ENCODE measurements at regions not wholly inside any gene's neighbourhood (a gene's known extent, or its start where the extent isn't known, plus 50 kb on each side); places are given as distances from the start of the nearest gene placed in this dataset.
A peak's percentile ranks its signal among the peaks of the same experiment; 100 is the strongest.

GRCh38 chr9:27787891-27788290, 214.6 kb upstream of the C9orf72 start:
- H3K9me3 Mint-ChIP-seq = peaks cover 32% of the 10 kb centered on the region
- TF ChIP-seq CTCF (conservative IDR thresholded peaks at IDR 0.05) = peak; percentile 72
- no peak overlapping the region for H3K27ac Mint-ChIP-seq

GRCh38 chr9:27791311-27791710, 218.0 kb upstream of the C9orf72 start:
- Mint-ChIP-seq H3K4me1 (no peaks in the 10 kb centered on the region), H3K9me3 (peaks cover 28% of the 10 kb centered on the region), H3K36me3 (ENCODE audit: low read depth) (peaks cover 6% of the 10 kb centered on the region), H3K27ac (no peak overlapping the region), H3K27me3 (ENCODE audit: insufficient read depth) (no peaks in the 10 kb centered on the region), H3K4me3 (no peak overlapping the region)
- DNase-seq = no peak
- no peak for TF ChIP-seq CTCF (conservative IDR thresholded peaks at IDR 0.05)
- WGBS, 2 experiments (ENCODE audit: insufficient coverage in 1 of 2, insufficient read length in 1 of 2) = 95 to 100% methylated on average over 1 of the region's 1 CpG
- Histone ChIP-seq H3K9me3 (ENCODE audit: control insufficient read depth, low read length) (peaks cover 16% of the 10 kb centered on the region), H3K9ac (ENCODE audit: extremely low read depth, low read length, poor library complexity, severe bottlenecking) (no peak overlapping the region), H3K27me3 (ENCODE audit: control insufficient read depth, insufficient read depth, low read length, poor library complexity, severe bottlenecking) (no peaks in the 10 kb centered on the region), H3K4me3 (ENCODE audit: low read length) (no peak overlapping the region), H3K27ac (ENCODE audit: low read depth, low read length) (no peak overlapping the region), H3K36me3 (ENCODE audit: control insufficient read depth, insufficient read depth, low read length) (no peaks in the 10 kb centered on the region), H3K4me1 (ENCODE audit: control insufficient read depth, insufficient read depth, low read length) (no peaks in the 10 kb centered on the region)

More at GRCh38 chr9:27787891-27788290, 214.6 kb upstream of the C9orf72 start:
- Histone ChIP-seq H3K4me3 (ENCODE audit: low read length) (no peak overlapping the region), H3K27me3 (ENCODE audit: control insufficient read depth, insufficient read depth, low read length, poor library complexity, severe bottlenecking) (no peaks in the 10 kb centered on the region), H3K4me1 (ENCODE audit: control insufficient read depth, insufficient read depth, low read length) (no peaks in the 10 kb centered on the region), H3K9ac (ENCODE audit: extremely low read depth, low read length, poor library complexity, severe bottlenecking) (no peak overlapping the region), H3K9me3 (ENCODE audit: control insufficient read depth, low read length) (peaks cover 16% of the 10 kb centered on the region), H3K36me3 (ENCODE audit: control insufficient read depth, insufficient read depth, low read length) (no peaks in the 10 kb centered on the region), H3K27ac (ENCODE audit: low read depth, low read length) (no peak overlapping the region)
- H3K36me3 Mint-ChIP-seq (ENCODE audit: low read depth) = peaks cover 6% of the 10 kb centered on the region
- no peaks in the 10 kb centered on the region for H3K27me3 Mint-ChIP-seq (ENCODE audit: insufficient read depth)
- WGBS, 2 experiments (ENCODE audit: insufficient coverage in 1 of 2, insufficient read length in 1 of 2) = 80% methylated on average over 2 of the region's 2 CpGs; no CpG with 5 or more reads in 1 of the 2 experiments
- peak; percentile 65 for DNase-seq
- no peaks in the 10 kb centered on the region for H3K4me1 Mint-ChIP-seq
- no peak overlapping the region for H3K4me3 Mint-ChIP-seq

GRCh38 chr9:27792971-27793689, 219.8 kb upstream of the C9orf72 start:
- no peaks in the 10 kb centered on the region for H3K36me3 ChIP-seq (ENCODE audit: control insufficient read depth, insufficient read depth, low read length)
- no peak overlapping the region for H3K4me3 ChIP-seq (ENCODE audit: low read length)
- no peak for TF ChIP-seq CTCF (conservative IDR thresholded peaks at IDR 0.05)
- no peaks in the 10 kb centered on the region for H3K4me1 Mint-ChIP-seq
- H3K27me3 Mint-ChIP-seq (ENCODE audit: insufficient read depth) = no peaks in the 10 kb centered on the region
- no peak overlapping the region for H3K4me3 Mint-ChIP-seq
- no peak for DNase-seq
- no peak overlapping the region for H3K27ac Mint-ChIP-seq
- no peaks in the 10 kb centered on the region for H3K4me1 ChIP-seq (ENCODE audit: control insufficient read depth, insufficient read depth, low read length)
- no peaks in the 10 kb centered on the region for H3K27me3 ChIP-seq (ENCODE audit: control insufficient read depth, insufficient read depth, low read length, poor library complexity, severe bottlenecking)
- 78 to 79% methylated on average over 2 of the region's 2 CpGs for WGBS, 2 experiments (ENCODE audit: insufficient coverage in 1 of 2, insufficient read length in 1 of 2)
- no peak overlapping the region for H3K27ac ChIP-seq (ENCODE audit: low read depth, low read length)
- H3K36me3 Mint-ChIP-seq (ENCODE audit: low read depth) = peaks cover 6% of the 10 kb centered on the region
- peaks cover 12% of the 10 kb centered on the region for H3K9me3 ChIP-seq (ENCODE audit: control insufficient read depth, low read length)
- peaks cover 25% of the 10 kb centered on the region for H3K9me3 Mint-ChIP-seq
- H3K9ac ChIP-seq (ENCODE audit: extremely low read depth, low read length, poor library complexity, severe bottlenecking) = no peak overlapping the region
